B cell (primary cell): ENCODE measurements at regions not wholly inside any gene's neighbourhood (a gene's known extent, or its start where the extent isn't known, plus 50 kb on each side); places are given as distances from the start of the nearest gene placed in this dataset.

ENCODE experiments used
- ATAC-seq: fragments of 200-7000 bp; cut with Tn5 transposase; one replicate; pipeline ENCODE4 v1.10.0; 2021; ENCODE audit warnings: low read depth, mild to moderate bottlenecking, moderate number of reproducible peaks, moderate library complexity
- CTCF ChIA-PET: fragments of 350-600 bp; sonication (Branson Sonifier 250); formaldehyde crosslinking; loops from one replicate; lab custom pipeline; 2021; ENCODE audit warnings: antibody characterized with exemption, inconsistent platforms; lab: Charles Lee
- POLR2A ChIA-PET: fragments of 350-600 bp; sonication (Branson Sonifier 250); formaldehyde crosslinking; loops from one replicate; lab custom pipeline; 2021; ENCODE audit warnings: antibody characterized with exemption; lab: Charles Lee
- DNase-seq: peaks from one replicate; pipeline ENCODE4 v3.0.0; 2013
- H2AFZ ChIP-seq: 2 replicates; pipeline ENCODE4 v1.6.1; 2012; ENCODE audit warnings: mild to moderate bottlenecking, low read depth, low read length; ENCODE audit not compliant: insufficient read depth, poor library complexity, severe bottlenecking
- H3K27ac ChIP-seq, 2 donors: 1 replicate in 1 of 2; 2 replicates in 1 of 2; pipeline ENCODE4 v1.5.1; 2012 to 2013; ENCODE audit warnings: low read length in 2 of 2, mild to moderate bottlenecking in 2 of 2, moderate library complexity in 1 of 2
- H3K27me3 ChIP-seq, 4 experiments: fragments of 200-600 bp in 1 of 4; sonication (generic) in 1 of 4; replicated peaks in 1 of 4; 1 replicate in 2 of 4; 2 replicates in 2 of 4; pipeline versions ENCODE4 v1.6.1 to v1.7.0; 2013 to 2016; ENCODE audit warnings: low read length in 3 of 4, mild to moderate bottlenecking in 2 of 4, mixed read lengths in 1 of 4, moderate library complexity in 1 of 4; ENCODE audit not compliant: insufficient read depth in 4 of 4, control insufficient read depth in 3 of 4; ENCODE audit errors: control extremely low read depth in 1 of 4
- H3K36me3 ChIP-seq, 2 experiments: replicated peaks in 1 of 2; 1 replicate in 1 of 2; 2 replicates in 1 of 2; pipeline versions ENCODE4 v1.6.1 to v1.7.1; 2013; ENCODE audit warnings: low read length in 1 of 2; ENCODE audit not compliant: insufficient read depth in 2 of 2, control insufficient read depth in 1 of 2; ENCODE audit errors: control extremely low read depth in 1 of 2, extremely low read depth in 1 of 2
- H3K4me1 ChIP-seq, 2 donors: fragments of 200-600 bp in 1 of 2; sonication (generic) in 1 of 2; 1 replicate in 1 of 2; 2 replicates in 1 of 2; pipeline versions ENCODE4 v1.5.1 to v1.6.1; 2013 to 2017; ENCODE audit warnings: low read length in 2 of 2; ENCODE audit not compliant: control insufficient read depth in 2 of 2, insufficient read depth in 2 of 2
- H3K4me2 ChIP-seq: replicated peaks from 2 replicates; pipeline ENCODE3; 2012; ENCODE audit warnings: mild to moderate bottlenecking, low read depth, low read length; ENCODE audit not compliant: poor library complexity, severe bottlenecking
- H3K4me3 ChIP-seq, 5 experiments: fragments of 200-600 bp in 1 of 5; sonication (generic) in 1 of 5; 1 replicate in 3 of 5; 2 replicates in 2 of 5; pipeline versions ENCODE4 v1.5.1 to v1.7.0; 2011 to 2016; ENCODE audit warnings: low read length in 4 of 5, mild to moderate bottlenecking in 4 of 5, low read depth in 2 of 5, control low read depth in 1 of 5, moderate library complexity in 1 of 5; ENCODE audit not compliant: insufficient read depth in 1 of 5; ENCODE audit errors: control extremely low read depth in 1 of 5, extremely low read depth in 1 of 5
- H3K79me2 ChIP-seq: fragments of 200-600 bp; sonication (generic); one replicate; pipeline ENCODE4 v1.6.0; 2016; ENCODE audit warnings: low read length; ENCODE audit not compliant: control insufficient read depth, insufficient read depth
- H3K9ac ChIP-seq: fragments of 200-600 bp; sonication (generic); 2 replicates; pipeline ENCODE4 v1.6.1; 2017; ENCODE audit warnings: mild to moderate bottlenecking, low read length, moderate library complexity
- H3K9me3 ChIP-seq, 3 donors: one replicate each; pipeline versions ENCODE4 v1.6.1 to v1.7.1; 2013; ENCODE audit warnings: low read length in 2 of 3; ENCODE audit not compliant: control insufficient read depth in 2 of 3, insufficient read depth in 1 of 3; ENCODE audit errors: control extremely low read depth in 1 of 3
- H4K20me1 ChIP-seq: 2 replicates; pipeline ENCODE4 v1.6.0; 2012; ENCODE audit warnings: mild to moderate bottlenecking, low read length; ENCODE audit not compliant: insufficient read depth, control insufficient read depth, poor library complexity, severe bottlenecking
- H3K27ac Mint-ChIP-seq: one replicate; pipeline ENCODE4 v1.8.0; 2021; ENCODE audit warnings: mixed read lengths
- H3K27me3 Mint-ChIP-seq: one replicate; pipeline ENCODE4 v1.8.0; 2021; ENCODE audit warnings: mixed read lengths
- H3K4me1 Mint-ChIP-seq: one replicate; pipeline ENCODE4 v1.8.0; 2021; ENCODE audit warnings: mixed read lengths
- H3K4me3 Mint-ChIP-seq: one replicate; pipeline ENCODE4 v1.8.0; 2021; ENCODE audit warnings: mixed read lengths
- H3K9me3 Mint-ChIP-seq: one replicate; pipeline ENCODE4 v1.8.0; 2022; ENCODE audit warnings: mixed read lengths; ENCODE audit not compliant: insufficient read depth
- EZH2 ChIP-seq: IDR thresholded peaks from 2 replicates; pipeline ENCODE4 v1.6.1; 2012; ENCODE audit warnings: borderline replicate concordance, low read depth, mild to moderate bottlenecking, moderate library complexity, low read length; ENCODE audit not compliant: insufficient read depth, poor library complexity, severe bottlenecking
- WGBS: methylation state at CpG from one replicate; pipeline ENCODE4 v1.1.5; 2013; ENCODE audit warnings: missing lambda C conversion rate; ENCODE audit not compliant: insufficient coverage; 5-methylcytosine and 5-hydroxymethylcytosine counted together
- intact Hi-C: fragments of 100-400 bp; cut with micrococcal nuclease; formaldehyde crosslinking; loops from one replicate; pipeline ENCODE4 v1.10.0; 2022
- TF ChIP-seq, protein P1 (sequence below): fragments of 200-600 bp; IDR thresholded peaks from one replicate; pipeline ENCODE4 v1.8.0; 2022; ENCODE audit warnings: antibody characterized with exemption, mild to moderate bottlenecking

DNA sequence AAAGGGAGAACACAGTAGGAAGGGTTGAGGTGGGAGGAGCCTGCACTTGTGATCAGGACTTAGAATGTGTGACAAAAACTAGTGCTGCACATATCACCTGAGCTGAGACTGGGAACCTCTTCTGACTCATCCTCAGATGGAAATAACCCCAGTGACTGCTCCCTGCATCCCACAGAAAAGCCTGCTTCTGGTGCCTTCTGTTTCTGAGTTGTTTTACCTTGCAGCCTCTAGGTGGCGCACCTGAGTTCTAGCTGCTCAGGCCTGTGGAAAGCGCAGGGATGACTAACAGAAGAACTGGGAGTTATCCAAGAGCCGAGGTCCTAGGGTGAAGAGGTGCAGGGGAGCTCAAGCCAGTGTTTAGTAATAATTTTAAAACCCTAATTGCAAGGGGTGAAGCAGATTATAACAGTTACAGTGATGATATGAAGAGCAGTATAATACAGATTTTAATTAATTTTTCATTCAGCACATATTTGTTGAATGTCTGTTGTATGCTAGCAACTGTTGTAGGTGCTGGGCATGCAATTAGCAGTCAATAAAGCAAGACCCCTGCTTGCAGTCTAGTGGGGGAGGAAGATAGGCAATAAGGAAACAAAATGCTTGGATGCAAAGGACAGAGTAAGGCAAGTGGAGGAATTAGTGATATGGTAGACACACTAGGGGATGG is 302.5 kb downstream of the DHX35 start:
- H3K36me3 ChIP-seq = no peaks in the 10 kb centered on the region
- H3K9me3 Mint-ChIP-seq = no peaks in the 10 kb centered on the region
- H3K4me3 Mint-ChIP-seq = no peak overlapping the region
- no peak overlapping the region for H3K27ac Mint-ChIP-seq
- H3K27me3 Mint-ChIP-seq = peaks cover 15% of the 10 kb centered on the region
- no peak overlapping the region for H3K27ac ChIP-seq
- H3K79me2 ChIP-seq = no peaks in the 10 kb centered on the region
- no peak overlapping the region for H2AFZ ChIP-seq
- TF ChIP-seq EZH2 = no peak
- TF ChIP-seq, protein P1, sequence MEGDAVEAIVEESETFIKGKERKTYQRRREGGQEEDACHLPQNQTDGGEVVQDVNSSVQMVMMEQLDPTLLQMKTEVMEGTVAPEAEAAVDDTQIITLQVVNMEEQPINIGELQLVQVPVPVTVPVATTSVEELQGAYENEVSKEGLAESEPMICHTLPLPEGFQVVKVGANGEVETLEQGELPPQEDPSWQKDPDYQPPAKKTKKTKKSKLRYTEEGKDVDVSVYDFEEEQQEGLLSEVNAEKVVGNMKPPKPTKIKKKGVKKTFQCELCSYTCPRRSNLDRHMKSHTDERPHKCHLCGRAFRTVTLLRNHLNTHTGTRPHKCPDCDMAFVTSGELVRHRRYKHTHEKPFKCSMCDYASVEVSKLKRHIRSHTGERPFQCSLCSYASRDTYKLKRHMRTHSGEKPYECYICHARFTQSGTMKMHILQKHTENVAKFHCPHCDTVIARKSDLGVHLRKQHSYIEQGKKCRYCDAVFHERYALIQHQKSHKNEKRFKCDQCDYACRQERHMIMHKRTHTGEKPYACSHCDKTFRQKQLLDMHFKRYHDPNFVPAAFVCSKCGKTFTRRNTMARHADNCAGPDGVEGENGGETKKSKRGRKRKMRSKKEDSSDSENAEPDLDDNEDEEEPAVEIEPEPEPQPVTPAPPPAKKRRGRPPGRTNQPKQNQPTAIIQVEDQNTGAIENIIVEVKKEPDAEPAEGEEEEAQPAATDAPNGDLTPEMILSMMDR = peak; percentile 91
- no peaks in the 10 kb centered on the region for H3K4me1 ChIP-seq
- intact Hi-C loops = loop anchor here (1.0 kb wide), 1 partner anchor 610 kb away; no protein-coding TSS in a partner anchor
- no peaks in the 10 kb centered on the region for H3K4me1 Mint-ChIP-seq
- DNase-seq (peak; percentile 46), ATAC-seq (no peak)
- H3K4me3 ChIP-seq = no peak overlapping the region
- no peaks in the 10 kb centered on the region for H3K27me3 ChIP-seq
- ChIA-PET POLR2A (no interaction called here), CTCF (interaction anchor here (0.8 to 3.4 kb wide), 10 partner anchors 10 to 1698 kb away, joined by 3 to 27 read pairs (median 4); no protein-coding TSS in a partner anchor)
- H3K9me3 ChIP-seq = no peaks in the 10 kb centered on the region
- WGBS = 30% methylated on average over 3 of the region's 3 CpGs
- no peak overlapping the region for H3K4me2 ChIP-seq
- no peaks in the 10 kb centered on the region for H4K20me1 ChIP-seq
- no peak overlapping the region for H3K9ac ChIP-seq

DNA sequence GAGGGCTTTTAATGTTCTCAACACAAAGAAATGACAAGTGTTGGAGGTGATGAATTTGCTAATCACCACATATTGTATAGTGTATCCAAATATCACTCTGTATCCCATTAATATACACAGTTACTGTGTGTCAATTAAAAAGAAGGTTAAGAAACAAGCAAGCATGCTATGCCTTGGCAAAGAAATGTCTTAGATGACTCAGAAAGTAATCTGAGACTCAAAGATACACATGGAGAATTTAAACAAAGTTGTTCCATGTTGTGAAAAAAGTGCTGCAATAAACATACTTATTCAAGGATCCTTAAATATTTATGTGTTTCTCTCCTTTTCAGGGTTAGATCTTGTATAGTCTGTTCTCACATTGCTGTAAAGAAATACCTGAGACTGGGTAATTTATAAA is 300.9 kb downstream of the DHX35 start:
- H3K4me1 ChIP-seq = no peaks in the 10 kb centered on the region
- ChIA-PET POLR2A (no interaction called here), CTCF (interaction anchor here (0.7 to 2.8 kb wide), 3 partner anchors 8 to 611 kb away, joined by 4 to 7 read pairs (median 5); no protein-coding TSS in a partner anchor)
- H2AFZ ChIP-seq = no peak overlapping the region
- Mint-ChIP-seq H3K4me1 (no peaks in the 10 kb centered on the region), H3K27me3 (peaks cover 15% of the 10 kb centered on the region), H3K27ac (no peak overlapping the region), H3K9me3 (no peaks in the 10 kb centered on the region), H3K4me3 (no peak overlapping the region)
- TF ChIP-seq, protein P1 = no peak
- TF ChIP-seq EZH2 = no peak
- no peaks in the 10 kb centered on the region for H4K20me1 ChIP-seq
- no peak overlapping the region for H3K4me3 ChIP-seq
- no peaks in the 10 kb centered on the region for H3K79me2 ChIP-seq
- ATAC-seq = no peak
- no peak overlapping the region for H3K9ac ChIP-seq
- no peaks in the 10 kb centered on the region for H3K9me3 ChIP-seq
- DNase-seq = no peak
- intact Hi-C loops = no loop called here
- H3K27ac ChIP-seq = no peak overlapping the region
- H3K4me2 ChIP-seq = no peak overlapping the region
- no peaks in the 10 kb centered on the region for H3K36me3 ChIP-seq
- H3K27me3 ChIP-seq = no peaks in the 10 kb centered on the region
